K562 (cell line): ENCODE measurements at regions not wholly inside any gene's neighbourhood (a gene's known extent, or its start where the extent isn't known, plus 50 kb on each side); places are given as distances from the start of the nearest gene placed in this dataset.

Source experiments
- CUX1 ChIP-seq: fragments of 200-800 bp; sonication (Bioruptor generic); IDR thresholded peaks from 2 replicates; pipeline ENCODE4 v1.6.1; 2016; ENCODE audit warnings: missing genetic modification characterization, missing compliant biosample characterization

GRCh38 chrX:67961516-67961915 is 417.7 kb downstream of the AR start (continued):
- TF ChIP-seq CUX1: no peak
